Ascending aorta (tissue), 2 donors: ENCODE measurements at regions not wholly inside any gene's neighbourhood (a gene's known extent, or its start where the extent isn't known, plus 50 kb on each side); places are given as distances from the start of the nearest gene placed in this dataset.

Source experiments
- DNase-seq, 2 donors: peaks; one replicate each; pipeline ENCODE4 v3.0.0-alpha.2; 2019; ENCODE audit warnings: low spot score in 2 of 2
- H3K27ac ChIP-seq, 2 donors: fragments of 200-600 bp; sonication (generic); one replicate each; pipeline ENCODE4 v1.5.1; 2016 to 2017; ENCODE audit warnings: mild to moderate bottlenecking in 1 of 2
- H3K27me3 ChIP-seq: fragments of 200-600 bp; sonication (generic); one replicate; pipeline ENCODE4 v1.5.1; 2017
- H3K36me3 ChIP-seq, 2 donors: fragments of 200-600 bp; sonication (generic); one replicate each; pipeline ENCODE4 v1.5.1; 2016
- H3K4me1 ChIP-seq, 2 donors: fragments of 200-600 bp; sonication (generic); one replicate each; pipeline ENCODE4 v1.5.1; 2016 to 2017; ENCODE audit warnings: mild to moderate bottlenecking in 1 of 2
- H3K4me3 ChIP-seq, 2 donors: fragments of 200-600 bp; sonication (generic); one replicate each; pipeline ENCODE4 v1.5.1; 2016 to 2017; ENCODE audit warnings: mild to moderate bottlenecking in 1 of 2
- H3K9me3 ChIP-seq, 2 donors: fragments of 200-600 bp; sonication (generic); one replicate each; pipeline ENCODE4 v1.5.1; 2016
- CTCF ChIP-seq, 3 experiments: fragments of 200-600 bp in 2 of 3; fragments of 450-650 bp in 1 of 3; sonication (generic) in 2 of 3; IDR thresholded peaks; one replicate each; pipeline ENCODE4 v1.5.1; 2016 to 2019; ENCODE audit warnings: antibody characterized with exemption in 3 of 3, mild to moderate bottlenecking in 1 of 3, moderate library complexity in 1 of 3
- intact Hi-C: fragments of 100-400 bp; cut with DNase I; formaldehyde crosslinking; loops from one replicate; pipeline ENCODE4 v1.15.1; 2023

DNA sequence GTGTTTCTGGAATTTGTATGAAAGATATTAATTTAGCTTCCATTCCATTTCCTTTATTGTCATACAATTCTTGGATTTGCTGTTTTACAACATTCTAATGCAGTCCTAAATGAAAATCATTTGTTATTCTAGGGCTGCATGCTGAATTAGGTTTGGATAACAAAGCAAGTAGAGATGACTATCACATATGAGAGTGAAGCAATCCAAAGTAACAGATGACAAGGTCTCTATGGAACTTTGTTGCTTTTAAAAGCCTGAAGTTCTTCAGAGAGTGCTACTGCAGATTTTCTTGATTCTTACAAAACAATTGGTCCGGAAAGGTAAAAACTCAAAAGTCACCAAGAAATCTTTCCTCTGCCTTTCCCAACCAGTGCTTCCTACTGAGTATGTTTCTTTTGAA is 56.9 kb upstream of the VCAN start:
- intact Hi-C loops = no loop called here
- no peak for TF ChIP-seq CTCF (IDR thresholded peaks at IDR 0.05)
- DNase-seq = no peak

GRCh38 chr5:83417884-83418283 is 53.7 kb upstream of the VCAN start:
- no peaks in the 10 kb centered on the region for H3K36me3 ChIP-seq
- no peaks in the 10 kb centered on the region for H3K27me3 ChIP-seq
- no peak for DNase-seq
- H3K27ac ChIP-seq = no peak overlapping the region
- H3K4me3 ChIP-seq = no peak overlapping the region
- TF ChIP-seq CTCF (IDR thresholded peaks at IDR 0.05) = no peak
- no peaks in the 10 kb centered on the region for H3K9me3 ChIP-seq
- intact Hi-C loops = no loop called here
- no peaks in the 10 kb centered on the region for H3K4me1 ChIP-seq

More for the DNA sequence above, 56.9 kb upstream of the VCAN start:
- no peaks in the 10 kb centered on the region for H3K27me3 ChIP-seq
- no peaks in the 10 kb centered on the region for H3K4me1 ChIP-seq
- H3K4me3 ChIP-seq = no peak overlapping the region
- H3K36me3 ChIP-seq = no peaks in the 10 kb centered on the region
- H3K27ac ChIP-seq = no peak overlapping the region
- H3K9me3 ChIP-seq = peaks cover 0 to 5% of the 10 kb centered on the region in 2 donors

DNA sequence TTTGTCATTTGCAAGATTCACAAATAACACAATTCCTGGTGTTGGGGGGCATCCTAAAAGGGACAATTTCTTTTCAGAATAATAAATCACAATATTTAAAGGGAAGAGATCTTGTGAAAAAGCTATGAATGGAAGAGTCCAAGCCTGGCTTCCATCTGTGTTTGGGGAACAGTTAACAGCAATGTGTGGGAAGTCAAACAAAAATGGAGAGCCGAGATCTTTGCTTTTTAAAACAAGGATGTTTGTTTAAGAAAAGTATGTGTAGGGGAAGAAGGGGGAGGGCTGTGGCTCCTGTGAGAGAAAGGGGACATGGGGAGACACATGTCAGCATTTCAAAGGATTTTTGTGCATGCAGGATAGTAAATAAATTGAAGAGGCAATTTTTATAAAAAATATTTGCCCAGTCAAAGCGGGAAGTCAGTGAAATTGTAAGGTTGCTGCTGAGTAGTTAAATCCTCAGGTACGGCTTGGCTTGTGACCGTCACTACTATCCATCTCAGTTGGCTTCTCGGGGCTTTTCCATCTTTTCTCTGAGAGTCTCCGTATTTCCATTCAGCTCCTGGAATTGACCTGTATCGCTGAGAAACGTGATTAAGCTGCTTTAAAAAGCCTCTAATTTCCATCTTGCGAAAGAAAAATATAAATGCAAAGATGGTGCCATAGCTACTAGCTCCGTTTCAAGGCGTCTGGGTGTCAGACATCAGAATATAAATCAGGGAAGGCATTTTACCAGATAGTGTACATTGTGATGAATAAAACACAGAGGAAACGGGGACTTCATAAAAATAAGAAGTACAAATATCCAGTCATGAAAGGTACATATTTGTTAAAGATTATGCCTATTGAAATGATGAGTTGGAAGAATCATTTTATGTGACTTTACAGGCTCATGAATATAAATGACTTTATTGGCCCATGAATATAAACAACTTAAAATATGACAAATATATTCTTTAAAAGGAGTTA is 52.9 kb upstream of the VCAN start:
- no peak for TF ChIP-seq CTCF (IDR thresholded peaks at IDR 0.05)
- Histone ChIP-seq H3K27ac (no peak overlapping the region), H3K36me3 (no peaks in the 10 kb centered on the region), H3K9me3 (no peaks in the 10 kb centered on the region), H3K27me3 (no peaks in the 10 kb centered on the region), H3K4me3 (no peak overlapping the region), H3K4me1 (no peaks in the 10 kb centered on the region)
- intact Hi-C loops = no loop called here
- no peak for DNase-seq
